ENCODE measurements at regions not wholly inside any gene's neighbourhood (a gene's known extent, or its start where the extent isn't known, plus 50 kb on each side); places are given as distances from the start of the nearest gene placed in this dataset.

- no peak for DNase-seq
Observed at GRCh38 chr18:45505497-45506206, 109.6 kb upstream of the SLC14A2 start.

GRCh38 chr18:45506951-45507350 is 108.3 kb upstream of the SLC14A2 start:
- DNase-seq: no peak

GRCh38 chr18:45509535-45509934 is 105.7 kb upstream of the SLC14A2 start:
- DNase-seq: no peak

GRCh38 chr18:45510656-45511055 is 104.6 kb upstream of the SLC14A2 start:
- no peak for DNase-seq

GRCh38 chr18:45512363-45512953 is 102.8 kb upstream of the SLC14A2 start:
- no peak for DNase-seq

- DNase-seq: no peak
Observed at GRCh38 chr18:45517181-45517741, 98.0 kb upstream of the SLC14A2 start.

GRCh38 chr18:45518311-45519155 is 96.7 kb upstream of the SLC14A2 start:
- DNase-seq: no peak

GRCh38 chr18:45519411-45520280 is 95.6 kb upstream of the SLC14A2 start:
- no peak for DNase-seq

- DNase-seq: no peak
Observed at GRCh38 chr18:45521136-45521535, 94.1 kb upstream of the SLC14A2 start.

GRCh38 chr18:45521777-45522176 is 93.5 kb upstream of the SLC14A2 start:
- no peak for DNase-seq

- no peak for DNase-seq
Observed at GRCh38 chr18:45522371-45522770, 92.9 kb upstream of the SLC14A2 start.

GRCh38 chr18:45525301-45525700 is 90.0 kb upstream of the SLC14A2 start:
- DNase-seq: no peak

GRCh38 chr18:45526114-45526841 is 89.0 kb upstream of the SLC14A2 start:
- no peak for DNase-seq

- DNase-seq: no peak
Observed at GRCh38 chr18:45527891-45528290, 87.4 kb upstream of the SLC14A2 start.

- no peak for DNase-seq
Observed at GRCh38 chr18:45528712-45529336, 86.5 kb upstream of the SLC14A2 start.

GRCh38 chr18:45538444-45538843 is 76.8 kb upstream of the SLC14A2 start:
- no peak for DNase-seq

- DNase-seq: no peak
Observed at GRCh38 chr18:45539491-45539891, 75.8 kb upstream of the SLC14A2 start.

GRCh38 chr18:45540125-45540524 is 75.2 kb upstream of the SLC14A2 start:
- no peak for DNase-seq

GRCh38 chr18:45541421-45541820 is 73.9 kb upstream of the SLC14A2 start:
- DNase-seq: no peak

- DNase-seq: no peak
Observed at GRCh38 chr18:45542043-45542442, 73.2 kb upstream of the SLC14A2 start.

GRCh38 chr18:45547910-45548309 is 67.4 kb upstream of the SLC14A2 start:
- no peak for DNase-seq
